ENCODE measurements at regions not wholly inside any gene's neighbourhood (a gene's known extent, or its start where the extent isn't known, plus 50 kb on each side); places are given as distances from the start of the nearest gene placed in this dataset.

GRCh38 chr14:29123017-29123416, 356.4 kb downstream of the FOXG1 start:
- DNase-seq (ENCODE audit: low read depth) = no peak

- DNase-seq (ENCODE audit: low read depth) = no peak
Measured at GRCh38 chr14:29126361-29126760, 359.8 kb downstream of the FOXG1 start.

GRCh38 chr14:29126865-29127264, 360.3 kb downstream of the FOXG1 start:
- no peak for DNase-seq (ENCODE audit: low read depth)

GRCh38 chr14:29140016-29140415, 373.4 kb downstream of the FOXG1 start:
- no peak for DNase-seq (ENCODE audit: low read depth)

GRCh38 chr14:29144621-29145020, 378.0 kb downstream of the FOXG1 start:
- no peak for DNase-seq (ENCODE audit: low read depth)

- no peak for DNase-seq (ENCODE audit: low read depth)
Measured at GRCh38 chr14:29148221-29148620, 381.6 kb downstream of the FOXG1 start.

GRCh38 chr14:29149798-29150197, 383.2 kb downstream of the FOXG1 start:
- no peak for DNase-seq (ENCODE audit: low read depth)

GRCh38 chr14:29150659-29151058, 384.1 kb downstream of the FOXG1 start:
- no peak for DNase-seq (ENCODE audit: low read depth)

GRCh38 chr14:29156096-29156495, 389.5 kb downstream of the FOXG1 start:
- no peak for DNase-seq (ENCODE audit: low read depth)

- no peak for DNase-seq (ENCODE audit: low read depth)
Measured at GRCh38 chr14:29161593-29161992, 395.0 kb downstream of the FOXG1 start.

- DNase-seq (ENCODE audit: low read depth) = no peak
Measured at GRCh38 chr14:29163109-29163508, 396.5 kb downstream of the FOXG1 start.

GRCh38 chr14:29165431-29165830, 398.8 kb downstream of the FOXG1 start:
- no peak for DNase-seq (ENCODE audit: low read depth)

- no peak for DNase-seq (ENCODE audit: low read depth)
Measured at GRCh38 chr14:29166507-29166906, 399.9 kb downstream of the FOXG1 start.

- DNase-seq (ENCODE audit: low read depth) = no peak
Measured at GRCh38 chr14:29168149-29168548, 401.6 kb downstream of the FOXG1 start.

- no peak for DNase-seq (ENCODE audit: low read depth)
Measured at GRCh38 chr14:29169408-29169807, 402.8 kb downstream of the FOXG1 start.

- DNase-seq (ENCODE audit: low read depth) = no peak
Measured at GRCh38 chr14:29175706-29176105, 409.1 kb downstream of the FOXG1 start.

GRCh38 chr14:29176876-29177275, 410.3 kb downstream of the FOXG1 start:
- DNase-seq (ENCODE audit: low read depth) = no peak

GRCh38 chr14:29178971-29179370, 412.4 kb downstream of the FOXG1 start:
- DNase-seq (ENCODE audit: low read depth) = no peak

- no peak for DNase-seq (ENCODE audit: low read depth)
Measured at GRCh38 chr14:29191092-29191491, 424.5 kb downstream of the FOXG1 start.

- DNase-seq (ENCODE audit: low read depth) = no peak
Measured at GRCh38 chr14:29197557-29197956, 431.0 kb downstream of the FOXG1 start.

GRCh38 chr14:29205658-29206057, 439.1 kb downstream of the FOXG1 start:
- no peak for DNase-seq (ENCODE audit: low read depth)

GRCh38 chr14:29215853-29216252, 449.3 kb downstream of the FOXG1 start:
- no peak for DNase-seq (ENCODE audit: low read depth)

- no peak for DNase-seq (ENCODE audit: low read depth)
Measured at GRCh38 chr14:29216268-29217232, 450.0 kb downstream of the FOXG1 start.

Data from activated T-cell treated with anti-CD3 and anti-CD28 coated beads for 48 hours (primary cell).